ENCODE measurements at regions not wholly inside any gene's neighbourhood (a gene's known extent, or its start where the extent isn't known, plus 50 kb on each side); places are given as distances from the start of the nearest gene placed in this dataset.

DNA sequence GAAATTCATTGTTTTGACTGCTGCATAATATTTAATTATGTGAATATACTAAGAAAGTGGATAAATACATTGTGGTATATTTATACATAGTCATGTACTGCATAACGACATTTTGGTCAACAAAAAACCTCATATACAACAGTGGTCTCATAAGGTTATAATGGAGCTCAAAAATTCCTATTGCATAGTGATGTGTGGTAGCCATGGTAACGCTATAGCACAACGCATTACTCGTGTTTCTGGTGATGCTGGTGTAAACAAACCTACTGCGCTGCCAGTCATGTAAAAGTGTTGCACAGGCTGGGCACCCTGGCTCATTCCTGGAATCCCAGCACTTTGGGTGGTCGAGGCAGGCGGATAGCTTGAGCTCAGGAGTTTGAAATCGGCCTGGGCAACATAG lies 52.6 kb upstream of the NHLH2 start:
- Mint-ChIP-seq H3K4me3 (no peak overlapping the region), H3K4me1 (no peaks in the 10 kb centered on the region), H3K9me3 (no peaks in the 10 kb centered on the region), H3K27ac (no peak overlapping the region), H3K27me3 (peaks cover 0 to 3% of the 10 kb centered on the region in 2 donors), H3K36me3 (no peaks in the 10 kb centered on the region)
- Histone ChIP-seq H3K27me3 (ENCODE audit: insufficient read depth, low read length) (peaks cover 5% of the 10 kb centered on the region), H3K27ac (ENCODE audit: low read depth, low read length) (no peak overlapping the region), H3K4me3 (ENCODE audit: low read length in 2 of 2) (no peak overlapping the region), H3K9me3 (ENCODE audit: control insufficient read depth in 1 of 2, low read length in 2 of 2) (no peaks in the 10 kb centered on the region), H3K36me3 (ENCODE audit: insufficient read depth, low read length) (no peaks in the 10 kb centered on the region), H3K4me1 (ENCODE audit: insufficient read depth, low read length) (no peaks in the 10 kb centered on the region)
- POLR2A ChIA-PET (ENCODE audit: partially characterized antibody): no interaction called here
- intact Hi-C loops (cut with micrococcal nuclease): no loop called here
- no peak for DNase-seq
- CTCF ChIA-PET (ENCODE audit: partially characterized antibody): no interaction called here

DNA sequence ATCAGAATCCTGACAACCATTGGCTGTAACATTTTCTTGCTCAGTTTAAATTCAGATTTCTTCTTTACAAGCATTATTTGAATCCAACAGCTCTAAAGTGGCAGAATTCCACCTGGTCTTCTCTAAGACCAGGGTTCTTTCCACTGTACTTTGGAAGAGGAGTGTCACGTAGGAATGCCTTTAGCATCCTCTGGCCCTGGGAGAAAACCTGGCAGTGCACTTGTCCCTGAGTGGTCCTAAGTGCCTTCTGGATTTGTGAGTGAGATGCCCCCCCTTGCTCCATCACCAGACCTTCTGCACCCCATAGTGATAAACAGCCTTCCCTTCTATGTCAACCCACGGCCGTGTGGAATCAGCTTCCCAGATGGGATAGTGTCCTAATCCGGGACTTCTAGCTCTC lies 57.1 kb upstream of the NHLH2 start:
- no peaks in the 10 kb centered on the region for H3K4me1 ChIP-seq (ENCODE audit: insufficient read depth, low read length)
- DNase-seq: no peak
- Mint-ChIP-seq H3K9me3 (no peaks in the 10 kb centered on the region), H3K27ac (no peak overlapping the region), H3K27me3 (peaks cover 1 to 4% of the 10 kb centered on the region in 2 donors), H3K4me1 (no peaks in the 10 kb centered on the region), H3K4me3 (no peak overlapping the region), H3K36me3 (no peaks in the 10 kb centered on the region)
- CTCF ChIA-PET (ENCODE audit: partially characterized antibody): no interaction called here
- H3K4me3 ChIP-seq (ENCODE audit: low read length in 2 of 2): no peak overlapping the region
- no peaks in the 10 kb centered on the region for H3K27me3 ChIP-seq (ENCODE audit: insufficient read depth, low read length)
- no peaks in the 10 kb centered on the region for H3K9me3 ChIP-seq (ENCODE audit: control insufficient read depth in 1 of 2, low read length in 2 of 2)
- POLR2A ChIA-PET (ENCODE audit: partially characterized antibody): no interaction called here
- H3K27ac ChIP-seq (ENCODE audit: low read depth, low read length): no peak overlapping the region
- intact Hi-C loops (cut with micrococcal nuclease): no loop called here
- H3K36me3 ChIP-seq (ENCODE audit: insufficient read depth, low read length): no peaks in the 10 kb centered on the region

DNA sequence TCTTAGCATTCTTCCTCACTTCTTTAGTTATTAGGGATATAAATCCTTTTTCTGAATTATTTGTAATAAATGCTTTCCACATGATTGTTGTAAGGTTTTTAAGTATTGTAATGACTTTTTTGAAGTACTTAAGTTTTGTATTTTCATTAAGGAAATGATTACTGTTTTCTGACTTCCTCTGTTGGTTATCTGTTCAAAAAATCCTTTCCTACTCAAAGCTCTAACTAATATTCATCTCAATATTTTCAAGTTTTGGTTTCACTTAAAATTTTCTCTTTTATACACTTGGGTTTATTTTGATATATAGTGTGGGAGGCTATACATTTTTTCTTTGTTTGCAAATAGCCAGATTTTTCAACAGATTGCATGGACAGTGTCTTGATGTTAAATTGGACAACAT lies 59.9 kb upstream of the NHLH2 start:
- no peaks in the 10 kb centered on the region for H3K36me3 Mint-ChIP-seq
- CTCF ChIA-PET (ENCODE audit: partially characterized antibody): no interaction called here

DNA sequence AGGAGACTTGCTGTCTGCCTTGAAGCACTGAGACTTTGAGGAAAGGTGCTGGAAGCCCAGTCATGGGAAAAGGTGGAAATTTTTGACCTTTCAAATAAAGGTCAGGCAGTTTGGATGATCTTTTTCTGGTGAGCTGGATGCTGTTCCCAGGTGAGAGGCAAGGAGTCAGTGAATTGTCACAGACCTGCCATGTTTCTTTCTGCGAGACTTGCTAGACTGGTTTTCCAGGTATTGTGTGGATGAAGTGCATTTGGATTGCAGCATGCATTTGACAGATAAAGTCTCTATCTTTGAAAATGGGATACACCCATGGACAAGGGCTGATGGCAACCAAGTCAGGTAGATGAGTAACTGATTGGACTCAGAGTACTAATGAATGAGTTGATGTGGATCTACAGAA lies 65.7 kb upstream of the NHLH2 start:
- Mint-ChIP-seq H3K4me3 (no peak overlapping the region), H3K36me3 (no peaks in the 10 kb centered on the region), H3K9me3 (peaks cover 0 to 3% (median 0%) of the 10 kb centered on the region in 8 donors), H3K27me3 (peaks cover 22 to 30% of the 10 kb centered on the region in 2 donors), H3K4me1 (no peaks in the 10 kb centered on the region), H3K27ac (no peak overlapping the region)
- no peak overlapping the region for H3K4me3 ChIP-seq (ENCODE audit: low read length in 2 of 2)
- H3K27ac ChIP-seq (ENCODE audit: low read depth, low read length): no peak overlapping the region
- POLR2A ChIA-PET (ENCODE audit: partially characterized antibody): no interaction called here
- intact Hi-C loops (cut with micrococcal nuclease): no loop called here
- CTCF ChIA-PET (ENCODE audit: partially characterized antibody): no interaction called here
- DNase-seq: no peak
- H3K9me3 ChIP-seq (ENCODE audit: control insufficient read depth in 1 of 2, low read length in 2 of 2): no peaks in the 10 kb centered on the region
- H3K36me3 ChIP-seq (ENCODE audit: insufficient read depth, low read length): no peaks in the 10 kb centered on the region
- no peaks in the 10 kb centered on the region for H3K4me1 ChIP-seq (ENCODE audit: insufficient read depth, low read length)
- no peaks in the 10 kb centered on the region for H3K27me3 ChIP-seq (ENCODE audit: insufficient read depth, low read length)

More for the DNA sequence above, 59.9 kb upstream of the NHLH2 start:
- no peak overlapping the region for H3K4me3 ChIP-seq (ENCODE audit: low read length in 2 of 2)
- Mint-ChIP-seq H3K4me3 (no peak overlapping the region), H3K4me1 (no peaks in the 10 kb centered on the region), H3K27me3 (peaks cover 9 to 13% of the 10 kb centered on the region in 2 donors), H3K9me3 (peaks cover 0 to 3% (median 0%) of the 10 kb centered on the region in 8 donors), H3K27ac (no peak overlapping the region)
- H3K9me3 ChIP-seq (ENCODE audit: control insufficient read depth in 1 of 2, low read length in 2 of 2): no peaks in the 10 kb centered on the region
- H3K27ac ChIP-seq (ENCODE audit: low read depth, low read length): no peak overlapping the region
- POLR2A ChIA-PET (ENCODE audit: partially characterized antibody): no interaction called here
- H3K27me3 ChIP-seq (ENCODE audit: insufficient read depth, low read length): no peaks in the 10 kb centered on the region
- no peaks in the 10 kb centered on the region for H3K36me3 ChIP-seq (ENCODE audit: insufficient read depth, low read length)
- no peaks in the 10 kb centered on the region for H3K4me1 ChIP-seq (ENCODE audit: insufficient read depth, low read length)
- intact Hi-C loops (cut with micrococcal nuclease): no loop called here
- no peak for DNase-seq

DNA sequence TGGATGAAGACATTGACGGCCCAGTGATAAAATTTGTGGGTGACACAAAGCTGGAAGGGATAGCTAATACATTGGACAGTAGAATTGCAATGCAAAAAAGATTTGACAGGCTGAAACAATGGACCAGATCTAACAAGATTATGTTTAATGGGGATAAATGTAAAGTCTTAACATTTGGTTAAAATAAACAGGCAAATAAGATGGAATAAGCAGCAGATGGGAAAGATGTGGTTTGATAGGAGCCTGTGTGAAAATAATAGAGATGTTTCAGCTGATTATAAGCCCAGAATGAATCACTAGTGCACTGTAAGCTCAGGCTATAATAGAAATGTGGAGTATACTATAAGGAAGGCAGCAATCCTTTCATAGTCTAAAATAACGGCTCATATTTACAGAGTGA lies 66.2 kb upstream of the NHLH2 start:
- intact Hi-C loops (cut with micrococcal nuclease): no loop called here
- no peak overlapping the region for H3K27ac Mint-ChIP-seq

DNA sequence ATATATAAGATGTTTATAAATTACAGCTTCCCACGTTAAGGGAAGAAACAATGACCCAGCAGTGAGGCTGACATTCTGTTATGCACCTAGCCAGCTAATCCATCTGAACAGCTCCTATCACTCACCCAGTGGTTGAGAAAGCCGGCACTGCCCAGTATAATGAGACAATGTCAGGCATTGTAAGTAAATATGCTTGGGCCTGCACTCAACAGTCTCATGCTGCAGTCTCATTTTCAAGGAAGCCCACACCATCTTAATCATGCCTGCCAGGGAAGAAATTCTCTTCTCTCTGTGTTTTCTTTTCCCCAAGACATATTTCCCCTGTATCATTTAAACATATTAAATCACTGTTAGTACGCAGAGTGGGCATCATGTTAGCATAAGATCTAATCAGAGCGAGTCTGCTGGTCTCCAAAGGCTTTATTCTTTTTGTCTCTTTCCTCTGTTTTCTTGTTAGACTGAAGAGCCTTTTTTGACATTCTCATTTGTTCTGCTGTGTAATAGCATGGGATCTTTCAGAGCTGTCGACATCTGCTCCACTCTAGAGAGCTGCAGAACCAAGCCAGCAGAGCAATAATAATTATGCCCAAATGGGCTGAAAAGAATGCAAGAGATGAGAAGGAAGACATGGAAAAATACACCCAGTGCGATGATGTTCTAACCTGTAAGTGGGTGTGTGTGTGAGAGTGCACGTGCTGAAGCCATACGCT lies 67.6 kb upstream of the SLC22A15 start:
- Mint-ChIP-seq H3K4me3 (no peak overlapping the region), H3K9me3 (peaks cover 0 to 3% (median 0%) of the 10 kb centered on the region in 8 donors), H3K27me3 (peaks cover 20 to 27% of the 10 kb centered on the region in 2 donors), H3K36me3 (no peaks in the 10 kb centered on the region), H3K27ac (no peak overlapping the region), H3K4me1 (no peaks in the 10 kb centered on the region)
- no peaks in the 10 kb centered on the region for H3K27me3 ChIP-seq (ENCODE audit: insufficient read depth, low read length)
- no peaks in the 10 kb centered on the region for H3K4me1 ChIP-seq (ENCODE audit: insufficient read depth, low read length)
- intact Hi-C loops (cut with micrococcal nuclease): no loop called here
- POLR2A ChIA-PET (ENCODE audit: partially characterized antibody): no interaction called here
- H3K27ac ChIP-seq (ENCODE audit: low read depth, low read length): no peak overlapping the region
- no peak for DNase-seq
- CTCF ChIA-PET (ENCODE audit: partially characterized antibody): interaction anchor here (0.6 kb wide), 1 partner anchor 9 kb away, joined by 5 read pairs; no protein-coding TSS in a partner anchor
- no peaks in the 10 kb centered on the region for H3K36me3 ChIP-seq (ENCODE audit: insufficient read depth, low read length)
- H3K4me3 ChIP-seq (ENCODE audit: low read length in 2 of 2): no peak overlapping the region
- no peaks in the 10 kb centered on the region for H3K9me3 ChIP-seq (ENCODE audit: control insufficient read depth in 1 of 2, low read length in 2 of 2)

More for the DNA sequence above, 66.2 kb upstream of the NHLH2 start:
- ChIA-PET CTCF (ENCODE audit: partially characterized antibody) (no interaction called here), POLR2A (ENCODE audit: partially characterized antibody) (no interaction called here)
- H3K9me3 ChIP-seq (ENCODE audit: control insufficient read depth in 1 of 2, low read length in 2 of 2): no peaks in the 10 kb centered on the region
- Mint-ChIP-seq H3K27me3 (peaks cover 20 to 29% of the 10 kb centered on the region in 2 donors), H3K9me3 (peaks cover 0 to 3% (median 0%) of the 10 kb centered on the region in 8 donors), H3K36me3 (no peaks in the 10 kb centered on the region), H3K4me3 (no peak overlapping the region), H3K4me1 (no peaks in the 10 kb centered on the region)
- H3K27ac ChIP-seq (ENCODE audit: low read depth, low read length): no peak overlapping the region
- H3K4me3 ChIP-seq (ENCODE audit: low read length in 2 of 2): no peak overlapping the region
- H3K27me3 ChIP-seq (ENCODE audit: insufficient read depth, low read length): no peaks in the 10 kb centered on the region
- no peaks in the 10 kb centered on the region for H3K36me3 ChIP-seq (ENCODE audit: insufficient read depth, low read length)
- no peak for DNase-seq
- no peaks in the 10 kb centered on the region for H3K4me1 ChIP-seq (ENCODE audit: insufficient read depth, low read length)

DNA sequence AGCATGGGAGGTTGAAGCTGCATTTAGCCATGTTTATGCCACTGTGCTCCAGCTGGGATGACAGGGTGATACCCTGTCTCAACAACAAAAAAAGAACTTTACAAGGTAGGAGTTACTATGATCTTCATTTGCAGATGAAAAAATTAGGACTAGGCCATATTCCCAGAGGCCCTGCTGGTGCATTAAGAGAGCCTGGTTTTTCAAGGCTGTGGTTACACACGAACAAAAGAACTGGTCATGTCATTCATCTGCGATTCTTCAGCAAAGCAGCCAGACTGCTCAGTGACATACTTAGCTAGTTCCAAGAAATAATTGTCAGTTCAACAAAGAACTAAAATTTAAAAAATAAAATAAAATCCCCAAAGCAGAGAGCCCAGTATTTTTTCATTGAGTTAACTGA lies 66.1 kb upstream of the SLC22A15 start:
- H3K9me3 ChIP-seq (ENCODE audit: control insufficient read depth in 1 of 2, low read length in 2 of 2): no peaks in the 10 kb centered on the region
- no peak for DNase-seq
- ChIA-PET POLR2A (ENCODE audit: partially characterized antibody) (no interaction called here), CTCF (ENCODE audit: partially characterized antibody) (no interaction called here)
- intact Hi-C loops (cut with micrococcal nuclease): no loop called here
- H3K27me3 ChIP-seq (ENCODE audit: insufficient read depth, low read length): no peaks in the 10 kb centered on the region
- Mint-ChIP-seq H3K9me3 (peaks cover 0 to 3% (median 0%) of the 10 kb centered on the region in 8 donors), H3K36me3 (no peaks in the 10 kb centered on the region), H3K4me1 (no peaks in the 10 kb centered on the region), H3K4me3 (no peak overlapping the region), H3K27me3 (peaks cover 16 to 26% of the 10 kb centered on the region in 2 donors), H3K27ac (no peak overlapping the region)
- H3K27ac ChIP-seq (ENCODE audit: low read depth, low read length): no peak overlapping the region
- H3K36me3 ChIP-seq (ENCODE audit: insufficient read depth, low read length): no peaks in the 10 kb centered on the region
- H3K4me1 ChIP-seq (ENCODE audit: insufficient read depth, low read length): no peaks in the 10 kb centered on the region
- H3K4me3 ChIP-seq (ENCODE audit: low read length in 2 of 2): no peak overlapping the region
